Stimulated activated CD4-positive, alpha-beta T cell treated with anti-CD3 and anti-CD28 coated beads, Interleukin-12 subunit alpha, Interleukin-12 subunit beta, amount 100 ng/mL, for 48 hours (primary cell): ENCODE measurements at regions not wholly inside any gene's neighbourhood (a gene's known extent, or its start where the extent isn't known, plus 50 kb on each side); places are given as distances from the start of the nearest gene placed in this dataset.

Experiments used
- DNase-seq, 3 donors: peaks; one replicate each; pipeline ENCODE4 v3.0.0-alpha.2; 2020; ENCODE audit warnings: low read depth in 2 of 3, low spot score in 1 of 3

- no peak for DNase-seq
These were observed 481.9 kb upstream of the TNC start for GRCh38 chr9:115599898-115600297.

- no peak for DNase-seq
These were observed 483.5 kb upstream of the TNC start for GRCh38 chr9:115601434-115601833.

- DNase-seq: no peak
These were observed 487.0 kb upstream of the TNC start for GRCh38 chr9:115604831-115605483.

- DNase-seq: no peak
These were observed 488.9 kb upstream of the TNC start for GRCh38 chr9:115606838-115607237.

- DNase-seq: no peak
These were observed 496.5 kb upstream of the TNC start for GRCh38 chr9:115614326-115614999.

GRCh38 chr9:115615000-115615401 lies 497.0 kb upstream of the TNC start:
- no peak for DNase-seq

- no peak for DNase-seq
These were observed 498.1 kb upstream of the TNC start for GRCh38 chr9:115615821-115616665.

GRCh38 chr9:115616666-115617239 lies 498.8 kb upstream of the TNC start:
- no peak for DNase-seq

- DNase-seq: no peak
These were observed 507.3 kb upstream of the TNC start for GRCh38 chr9:115625251-115625650.

- DNase-seq: no peak
These were observed 508.0 kb upstream of the TNC start for GRCh38 chr9:115625954-115626353.

GRCh38 chr9:115627511-115627910 lies 509.6 kb upstream of the TNC start:
- DNase-seq: no peak

GRCh38 chr9:115628426-115628825 lies 510.5 kb upstream of the TNC start:
- DNase-seq: no peak

- no peak for DNase-seq
These were observed 512.2 kb upstream of the TNC start for GRCh38 chr9:115629879-115630840.

- no peak for DNase-seq
These were observed 514.4 kb upstream of the TNC start for GRCh38 chr9:115632391-115632790.

GRCh38 chr9:115633104-115633503 lies 515.1 kb upstream of the TNC start:
- DNase-seq: no peak

GRCh38 chr9:115635680-115636383 lies 517.8 kb upstream of the PAPPA start:
- DNase-seq: no peak

- DNase-seq: no peak
These were observed 517.0 kb upstream of the PAPPA start for GRCh38 chr9:115636596-115636995.

- no peak for DNase-seq
These were observed 515.9 kb upstream of the PAPPA start for GRCh38 chr9:115637661-115638060.

GRCh38 chr9:115640887-115641286 lies 512.7 kb upstream of the PAPPA start:
- no peak for DNase-seq

GRCh38 chr9:115642285-115642684 lies 511.3 kb upstream of the PAPPA start:
- no peak for DNase-seq
